GM19397 (cell line): ENCODE measurements at regions not wholly inside any gene's neighbourhood (a gene's known extent, or its start where the extent isn't known, plus 50 kb on each side); places are given as distances from the start of the nearest gene placed in this dataset.

Experiments
- ATAC-seq: cut with Tn5 transposase; IDR thresholded peaks from one replicate; pipeline ENCODE4 v1.9.1; 2021; ENCODE audit warnings: mild to moderate bottlenecking, moderate library complexity; ENCODE audit not compliant: unreplicated experiment

GRCh38 chr1:65090406-65090805 lies 57.6 kb upstream of the AK4 start:
- ATAC-seq, result no peak

GRCh38 chr1:65092691-65093090 lies 55.3 kb upstream of the AK4 start:
- no peak for ATAC-seq

GRCh38 chr1:65097076-65097475 lies 50.9 kb upstream of the AK4 start:
- ATAC-seq, result no peak
